GM10266 (cell line): ENCODE measurements at regions not wholly inside any gene's neighbourhood (a gene's known extent, or its start where the extent isn't known, plus 50 kb on each side); places are given as distances from the start of the nearest gene placed in this dataset.

ENCODE experiments used
- DNase-seq: peaks from one replicate; pipeline ENCODE4 v3.0.0; 2012; ENCODE audit errors: extremely low spot score
- CTCF ChIP-seq: IDR thresholded peaks from 2 replicates; pipeline ENCODE4 v1.5.1; 2012; ENCODE audit warnings: mild to moderate bottlenecking, low read depth; ENCODE audit not compliant: control insufficient read depth, insufficient read depth; ENCODE audit errors: missing control alignments

GRCh38 chr9:78552802-78553201, 255.9 kb downstream of the PSAT1 start:
- TF ChIP-seq CTCF: no peak
- DNase-seq: no peak

GRCh38 chr9:78557540-78557939, 260.6 kb downstream of the PSAT1 start:
- TF ChIP-seq CTCF: no peak
- no peak for DNase-seq

GRCh38 chr9:78559449-78559885, 262.5 kb downstream of the PSAT1 start:
- TF ChIP-seq CTCF: no peak
- no peak for DNase-seq

GRCh38 chr9:78562021-78562420, 265.1 kb downstream of the PSAT1 start:
- no peak for DNase-seq
- no peak for TF ChIP-seq CTCF

- TF ChIP-seq CTCF: no peak
- no peak for DNase-seq
These were observed 266.3 kb downstream of the PSAT1 start for GRCh38 chr9:78563269-78563668.

GRCh38 chr9:78565481-78565880, 268.6 kb downstream of the PSAT1 start:
- no peak for DNase-seq
- TF ChIP-seq CTCF: no peak

GRCh38 chr9:78566521-78566920, 269.6 kb downstream of the PSAT1 start:
- DNase-seq: no peak

More at GRCh38 chr9:78566521-78566920, 269.6 kb downstream of the PSAT1 start:
- TF ChIP-seq CTCF: no peak
